ENCODE measurements at regions not wholly inside any gene's neighbourhood (a gene's known extent, or its start where the extent isn't known, plus 50 kb on each side); places are given as distances from the start of the nearest gene placed in this dataset.

GRCh38 chr5:152092580-152092979 is 167.9 kb upstream of the GLRA1 start:
- no peak for TF ChIP-seq CTCF (IDR thresholded peaks at IDR 0.05; ENCODE audit: partially characterized antibody, unreplicated experiment)
- no peak for DNase-seq
- H3K4me3 Mint-ChIP-seq (ENCODE audit: unreplicated experiment), result no peak overlapping the region
- H3K4me1 Mint-ChIP-seq (ENCODE audit: low read depth, unreplicated experiment), result peaks cover 20% of the 10 kb centered on the region
- no peaks in the 10 kb centered on the region for H3K9me3 Mint-ChIP-seq (ENCODE audit: unreplicated experiment)
- H3K36me3 Mint-ChIP-seq (ENCODE audit: unreplicated experiment), result peaks cover 3% of the 10 kb centered on the region
- peaks cover 6% of the 10 kb centered on the region for H3K27me3 Mint-ChIP-seq (ENCODE audit: unreplicated experiment)
- no peak overlapping the region for H3K27ac Mint-ChIP-seq (ENCODE audit: unreplicated experiment)

- Mint-ChIP-seq H3K36me3 (ENCODE audit: unreplicated experiment) (peaks cover 3% of the 10 kb centered on the region), H3K4me1 (ENCODE audit: low read depth, unreplicated experiment) (peaks cover 21% of the 10 kb centered on the region), H3K9me3 (ENCODE audit: unreplicated experiment) (no peaks in the 10 kb centered on the region), H3K4me3 (ENCODE audit: unreplicated experiment) (peak overlapping the region; percentile 13), H3K27ac (ENCODE audit: unreplicated experiment) (no peak overlapping the region), H3K27me3 (ENCODE audit: unreplicated experiment) (peaks cover 6% of the 10 kb centered on the region)
- peak; percentile 15 for DNase-seq
- TF ChIP-seq CTCF (IDR thresholded peaks at IDR 0.05; ENCODE audit: partially characterized antibody, unreplicated experiment), result no peak
Measured at GRCh38 chr5:152089644-152090043, 165.0 kb upstream of the GLRA1 start.

- peaks cover 13% of the 10 kb centered on the region for H3K4me1 Mint-ChIP-seq (ENCODE audit: low read depth, unreplicated experiment)
- peaks cover 5% of the 10 kb centered on the region for H3K27me3 Mint-ChIP-seq (ENCODE audit: unreplicated experiment)
- DNase-seq, result no peak
- H3K36me3 Mint-ChIP-seq (ENCODE audit: unreplicated experiment), result no peaks in the 10 kb centered on the region
- no peak overlapping the region for H3K4me3 Mint-ChIP-seq (ENCODE audit: unreplicated experiment)
- no peak overlapping the region for H3K27ac Mint-ChIP-seq (ENCODE audit: unreplicated experiment)
- no peak for TF ChIP-seq CTCF (IDR thresholded peaks at IDR 0.05; ENCODE audit: partially characterized antibody, unreplicated experiment)
- H3K9me3 Mint-ChIP-seq (ENCODE audit: unreplicated experiment), result peaks cover 2% of the 10 kb centered on the region
Measured at GRCh38 chr5:152086668-152087067, 162.0 kb upstream of the GLRA1 start.

- no peaks in the 10 kb centered on the region for H3K27me3 Mint-ChIP-seq (ENCODE audit: unreplicated experiment)
- no peak for TF ChIP-seq CTCF (IDR thresholded peaks at IDR 0.05; ENCODE audit: partially characterized antibody, unreplicated experiment)
- peaks cover 2% of the 10 kb centered on the region for H3K9me3 Mint-ChIP-seq (ENCODE audit: unreplicated experiment)
- H3K36me3 Mint-ChIP-seq (ENCODE audit: unreplicated experiment), result no peaks in the 10 kb centered on the region
- no peak for DNase-seq
- H3K4me1 Mint-ChIP-seq (ENCODE audit: low read depth, unreplicated experiment), result peaks cover 6% of the 10 kb centered on the region
- no peak overlapping the region for H3K4me3 Mint-ChIP-seq (ENCODE audit: unreplicated experiment)
- H3K27ac Mint-ChIP-seq (ENCODE audit: unreplicated experiment), result no peak overlapping the region
Measured at GRCh38 chr5:152084476-152084875, 159.8 kb upstream of the GLRA1 start.

- no peak for DNase-seq
- TF ChIP-seq CTCF (IDR thresholded peaks at IDR 0.05; ENCODE audit: partially characterized antibody, unreplicated experiment), result no peak
Measured at GRCh38 chr5:152083231-152083630, 158.6 kb upstream of the GLRA1 start.

More at GRCh38 chr5:152083231-152083630, 158.6 kb upstream of the GLRA1 start:
- H3K4me1 Mint-ChIP-seq (ENCODE audit: low read depth, unreplicated experiment), result peaks cover 3% of the 10 kb centered on the region
- H3K27me3 Mint-ChIP-seq (ENCODE audit: unreplicated experiment), result no peaks in the 10 kb centered on the region
- H3K27ac Mint-ChIP-seq (ENCODE audit: unreplicated experiment), result no peak overlapping the region
- no peaks in the 10 kb centered on the region for H3K36me3 Mint-ChIP-seq (ENCODE audit: unreplicated experiment)
- H3K9me3 Mint-ChIP-seq (ENCODE audit: unreplicated experiment), result peaks cover 2% of the 10 kb centered on the region
- no peak overlapping the region for H3K4me3 Mint-ChIP-seq (ENCODE audit: unreplicated experiment)
